HepG2 (cell line): ENCODE measurements at regions not wholly inside any gene's neighbourhood (a gene's known extent, or its start where the extent isn't known, plus 50 kb on each side); places are given as distances from the start of the nearest gene placed in this dataset.

Source experiments
- ATAC-seq: fragments of 200-7000 bp; cut with Tn5 transposase; 3 replicates; pipeline ENCODE4 v1.9.1; 2020; ENCODE audit warnings: mild to moderate bottlenecking, moderate library complexity
- BruUV-seq: library from RNA; stranded (reverse); fragments of 400-500 nt; replicated peaks from 2 replicates; lab custom pipeline; 2021; lab: Mats Ljungman, UMichigan
- CTCF ChIA-PET: fragments of 300-600 bp; formaldehyde crosslinking; extraction: SDS; loops from one replicate; lab custom pipeline; 2021; ENCODE audit warnings: low total read pairs, inconsistent platforms, low intra/inter-chr PET ratio; lab: Yijun Ruan, JAX
- POLR2A ChIA-PET: fragments of 350-600 bp; sonication (Branson Sonifier 250); formaldehyde crosslinking; loops from one replicate; lab custom pipeline; 2020; ENCODE audit warnings: antibody characterized with exemption, inconsistent platforms; lab: Yijun Ruan, JAX
- DNase-seq: peaks from one replicate; pipeline ENCODE4 v3.0.0-alpha.2; 2015; ENCODE audit warnings: low spot score
- FAIRE-seq: peaks from 3 replicates; lab custom pipeline; 2011; peaks lifted over from hg19 to GRCh38; lab: Jason Lieb, UNC
- H2AFZ ChIP-seq: one replicate; pipeline ENCODE4 v1.6.1; 2011; ENCODE audit warnings: low read length, inconsistent platforms
- H3K27ac ChIP-seq: fragments of 300-600 bp; 3 replicates; pipeline ENCODE4 v1.8.0; 2011; ENCODE audit warnings: mixed run types, mild to moderate bottlenecking, mixed read lengths, low read length, inconsistent platforms; ENCODE audit not compliant: insufficient read depth; ENCODE audit errors: extremely low read length
- H3K27me3 ChIP-seq, 2 experiments: fragments of 200-600 bp in 1 of 2; 2 replicates in 1 of 2; 3 replicates in 1 of 2; pipeline versions ENCODE4 v1.6.0 to v1.8.0; 2011; ENCODE audit warnings: low read length in 2 of 2, mild to moderate bottlenecking in 2 of 2, moderate library complexity in 2 of 2, inconsistent platforms in 1 of 2; ENCODE audit not compliant: insufficient read depth in 2 of 2, control insufficient read depth in 1 of 2
- H3K36me3 ChIP-seq, 2 experiments: fragments of 200-600 bp in 1 of 2; replicated peaks in 1 of 2; 2 replicates in 1 of 2; 3 replicates in 1 of 2; pipeline versions ENCODE4 v1.5.1 to v1.8.0; 2011; ENCODE audit warnings: low read length in 2 of 2, inconsistent platforms in 1 of 2; ENCODE audit not compliant: insufficient read depth in 2 of 2, control insufficient read depth in 1 of 2
- H3K4me1 ChIP-seq: 2 replicates; pipeline ENCODE4 v1.5.1; 2012; ENCODE audit warnings: low read length, inconsistent platforms; ENCODE audit not compliant: insufficient read depth
- H3K4me2 ChIP-seq: 2 replicates; pipeline ENCODE4 v1.6.0; 2011; ENCODE audit warnings: low read depth, low read length, inconsistent platforms
- H3K4me3 ChIP-seq, 3 experiments: fragments of 200-600 bp in 1 of 3; sonication (generic), shearing (Covaris generic) in 1 of 3; replicated peaks in 1 of 3; 2 replicates each; pipeline ENCODE4 v1.5.1; 2011 to 2016; ENCODE audit warnings: low read length in 3 of 3, inconsistent platforms in 2 of 3, low read depth in 2 of 3, mild to moderate bottlenecking in 2 of 3, control low read depth in 1 of 3, mixed read lengths in 1 of 3; ENCODE audit not compliant: insufficient read depth in 1 of 3
- H3K79me2 ChIP-seq: one replicate; pipeline ENCODE4 v1.6.1; 2011; ENCODE audit warnings: low read length, inconsistent platforms; ENCODE audit not compliant: insufficient read depth
- H3K9ac ChIP-seq: 2 replicates; pipeline ENCODE4 v1.6.0; 2011; ENCODE audit warnings: mild to moderate bottlenecking, low read depth, low read length, inconsistent platforms; ENCODE audit not compliant: insufficient read depth
- H3K9me3 ChIP-seq: 2 replicates; pipeline ENCODE4 v1.5.1; 2012; ENCODE audit warnings: mild to moderate bottlenecking, low read length
- H4K20me1 ChIP-seq: 2 replicates; pipeline ENCODE4 v1.6.0; 2011; ENCODE audit warnings: inconsistent platforms, mild to moderate bottlenecking, low read length, moderate library complexity; ENCODE audit not compliant: insufficient read depth
- FOSL1 ChIP-seq: sonication (generic); formaldehyde crosslinking; IDR thresholded peaks from 2 replicates; pipeline ENCODE4 v1.9.0; 2021; ENCODE audit warnings: missing genetic modification reagents, borderline replicate concordance
- GFI1 ChIP-seq: sonication (generic); formaldehyde crosslinking; IDR thresholded peaks from 2 replicates; pipeline ENCODE4 v1.5.0; 2020; ENCODE audit warnings: missing genetic modification reagents, mild to moderate bottlenecking, borderline replicate concordance
- HMG20B ChIP-seq: conservative IDR thresholded peaks from 2 replicates; pipeline ENCODE4 v1.6.1; 2016; ENCODE audit warnings: missing genetic modification reagents, missing compliant biosample characterization
- MIER2 ChIP-seq: IDR thresholded peaks from 2 replicates; pipeline ENCODE4 v1.6.1; 2016; ENCODE audit warnings: missing biosample characterization, missing genetic modification reagents
- NFATC3 ChIP-seq: sonication (generic); formaldehyde crosslinking; IDR thresholded peaks from 2 replicates; pipeline ENCODE4 v1.5.1; 2020; ENCODE audit warnings: mild to moderate bottlenecking, missing genetic modification reagents
- SALL1 ChIP-seq: sonication (generic); formaldehyde crosslinking; IDR thresholded peaks from 2 replicates; pipeline ENCODE4 v1.8.0; 2022; ENCODE audit warnings: mild to moderate bottlenecking, missing genetic modification reagents
- SALL2 ChIP-seq: sonication (generic); formaldehyde crosslinking; IDR thresholded peaks from 2 replicates; pipeline ENCODE4 v1.8.1; 2023; ENCODE audit warnings: mild to moderate bottlenecking, missing genetic modification reagents, inconsistent platforms
- SRF ChIP-seq: IDR thresholded peaks from 2 replicates; pipeline ENCODE4 v1.6.1; 2011; ENCODE audit warnings: mild to moderate bottlenecking, low read depth, low read length, moderate library complexity
- THYN1 ChIP-seq: sonication (generic); formaldehyde crosslinking; IDR thresholded peaks from 2 replicates; pipeline ENCODE4 v1.8.1; 2023; ENCODE audit warnings: low read depth, mild to moderate bottlenecking, moderate library complexity, missing genetic modification reagents, borderline replicate concordance
- TRIM24 ChIP-seq: sonication (generic); formaldehyde crosslinking; IDR thresholded peaks from 2 replicates; pipeline ENCODE4 v1.8.0; 2022; ENCODE audit warnings: mild to moderate bottlenecking, missing genetic modification reagents
- ZNF224 ChIP-seq: sonication (generic); formaldehyde crosslinking; IDR thresholded peaks from 2 replicates; pipeline ENCODE4 v1.5.0; 2020; ENCODE audit warnings: mild to moderate bottlenecking, missing genetic modification reagents
- ZNF335 ChIP-seq: sonication (generic); formaldehyde crosslinking; IDR thresholded peaks from 2 replicates; pipeline ENCODE4 v1.4.0; 2020; ENCODE audit warnings: missing genetic modification reagents
- ZNF564 ChIP-seq: sonication (generic); formaldehyde crosslinking; IDR thresholded peaks from 2 replicates; pipeline ENCODE4 v1.8.1; 2023; ENCODE audit warnings: mild to moderate bottlenecking, missing genetic modification reagents
- WGBS: methylation state at CpG from one replicate; pipeline ENCODE4 v1.1.6; 2017; ENCODE audit warnings: low lambda C conversion rate; 5-methylcytosine and 5-hydroxymethylcytosine counted together
- in situ Hi-C: cut with HindIII; loops from 2 replicates; pipeline ENCODE4 v1.10.0; 2017; ENCODE audit warnings: low pct_unique_long_range_greater_than_20kb; ENCODE audit not compliant: extremely low pct_ligation_motif_present
- intact Hi-C: fragments of 100-400 bp; cut with micrococcal nuclease; formaldehyde crosslinking; loops from one replicate; pipeline ENCODE4 v1.10.0; 2022; ENCODE audit not compliant: unreplicated experiment
- TF ChIP-seq, protein P1 (sequence below): sonication (generic); IDR thresholded peaks from 2 replicates; pipeline ENCODE4 v1.6.1; 2016; ENCODE audit warnings: low read depth, borderline replicate concordance
- TF ChIP-seq, protein P2 (sequence below): sonication (generic); formaldehyde crosslinking; conservative IDR thresholded peaks from 2 replicates; pipeline ENCODE4 v1.5.0; 2020; ENCODE audit warnings: missing genetic modification reagents
- TF ChIP-seq, protein P3 (sequence below): sonication (generic); formaldehyde crosslinking; IDR thresholded peaks from 2 replicates; pipeline ENCODE4 v1.5.0; 2020; ENCODE audit warnings: mild to moderate bottlenecking, missing genetic modification reagents, borderline replicate concordance
- TF ChIP-seq, protein P4 (sequence below): sonication (generic); formaldehyde crosslinking; IDR thresholded peaks from 2 replicates; pipeline ENCODE4 v1.5.0; 2020; ENCODE audit warnings: mild to moderate bottlenecking, missing genetic modification reagents, moderate library complexity

DNA sequence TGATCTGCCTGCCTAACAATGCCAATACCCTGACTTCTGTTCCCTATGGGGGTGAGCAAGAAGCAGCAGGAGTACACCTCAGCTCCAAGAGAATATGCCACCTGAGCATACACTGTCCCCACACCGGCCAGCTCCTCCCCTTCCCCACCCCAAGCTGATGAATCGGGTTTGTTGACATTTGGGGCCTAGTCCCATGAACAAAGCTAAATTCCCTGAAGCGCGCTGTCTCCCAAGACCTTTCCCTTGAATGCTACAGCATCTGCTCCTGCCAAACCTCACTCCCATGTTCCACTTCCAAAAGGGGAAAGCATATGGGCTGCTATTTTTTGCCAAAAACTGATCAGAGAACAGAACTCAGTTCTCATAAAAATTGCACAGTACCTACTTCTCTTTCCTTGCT is 220.4 kb upstream of the CAMK1G start:
- no peak for FAIRE-seq
- no peak for DNase-seq
- no peaks in the 10 kb centered on the region for H3K4me1 ChIP-seq
- CTCF ChIA-PET, result no interaction called here
- intact Hi-C loops (no loop called here), in situ Hi-C loops (no loop called here)
- no peak overlapping the region for H2AFZ ChIP-seq
- BruUV-seq, result no TSS peak
- no peak overlapping the region for H3K27ac ChIP-seq
- H3K4me3 ChIP-seq, result no peak overlapping the region
- WGBS, result 19% methylated on average over 4 of the region's 4 CpGs
- no peaks in the 10 kb centered on the region for H4K20me1 ChIP-seq
- no peaks in the 10 kb centered on the region for H3K9me3 ChIP-seq
- no peak overlapping the region for H3K4me2 ChIP-seq
- H3K36me3 ChIP-seq, result no peaks in the 10 kb centered on the region
- H3K9ac ChIP-seq, result no peak overlapping the region
- no peaks in the 10 kb centered on the region for H3K27me3 ChIP-seq
- POLR2A ChIA-PET, result no interaction called here
- no peak for ATAC-seq
- H3K79me2 ChIP-seq, result no peaks in the 10 kb centered on the region
- TF ChIP-seq ZNF564 (CRISPR knock-in tag), result no peak
- no peak for TF ChIP-seq ZNF224 (CRISPR knock-in tag)
- TF ChIP-seq, protein P1, sequence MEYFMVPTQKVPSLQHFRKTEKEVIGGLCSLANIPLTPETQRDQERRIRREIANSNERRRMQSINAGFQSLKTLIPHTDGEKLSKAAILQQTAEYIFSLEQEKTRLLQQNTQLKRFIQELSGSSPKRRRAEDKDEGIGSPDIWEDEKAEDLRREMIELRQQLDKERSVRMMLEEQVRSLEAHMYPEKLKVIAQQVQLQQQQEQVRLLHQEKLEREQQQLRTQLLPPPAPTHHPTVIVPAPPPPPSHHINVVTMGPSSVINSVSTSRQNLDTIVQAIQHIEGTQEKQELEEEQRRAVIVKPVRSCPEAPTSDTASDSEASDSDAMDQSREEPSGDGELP, result no peak
- TF ChIP-seq NFATC3, result no peak
- TF ChIP-seq THYN1 (CRISPR knock-in tag), result no peak
- TF ChIP-seq TRIM24 (CRISPR knock-in tag), result no peak
- TF ChIP-seq MIER2 (CRISPR knock-in tag), result no peak
- TF ChIP-seq SRF, result no peak
- no peak for TF ChIP-seq GFI1
- no peak for TF ChIP-seq ZNF335
- no peak for TF ChIP-seq SALL1
- TF ChIP-seq, protein P2, sequence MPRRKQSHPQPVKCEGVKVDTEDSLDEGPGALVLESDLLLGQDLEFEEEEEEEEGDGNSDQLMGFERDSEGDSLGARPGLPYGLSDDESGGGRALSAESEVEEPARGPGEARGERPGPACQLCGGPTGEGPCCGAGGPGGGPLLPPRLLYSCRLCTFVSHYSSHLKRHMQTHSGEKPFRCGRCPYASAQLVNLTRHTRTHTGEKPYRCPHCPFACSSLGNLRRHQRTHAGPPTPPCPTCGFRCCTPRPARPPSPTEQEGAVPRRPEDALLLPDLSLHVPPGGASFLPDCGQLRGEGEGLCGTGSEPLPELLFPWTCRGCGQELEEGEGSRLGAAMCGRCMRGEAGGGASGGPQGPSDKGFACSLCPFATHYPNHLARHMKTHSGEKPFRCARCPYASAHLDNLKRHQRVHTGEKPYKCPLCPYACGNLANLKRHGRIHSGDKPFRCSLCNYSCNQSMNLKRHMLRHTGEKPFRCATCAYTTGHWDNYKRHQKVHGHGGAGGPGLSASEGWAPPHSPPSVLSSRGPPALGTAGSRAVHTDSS, result no peak
- TF ChIP-seq, protein P3, sequence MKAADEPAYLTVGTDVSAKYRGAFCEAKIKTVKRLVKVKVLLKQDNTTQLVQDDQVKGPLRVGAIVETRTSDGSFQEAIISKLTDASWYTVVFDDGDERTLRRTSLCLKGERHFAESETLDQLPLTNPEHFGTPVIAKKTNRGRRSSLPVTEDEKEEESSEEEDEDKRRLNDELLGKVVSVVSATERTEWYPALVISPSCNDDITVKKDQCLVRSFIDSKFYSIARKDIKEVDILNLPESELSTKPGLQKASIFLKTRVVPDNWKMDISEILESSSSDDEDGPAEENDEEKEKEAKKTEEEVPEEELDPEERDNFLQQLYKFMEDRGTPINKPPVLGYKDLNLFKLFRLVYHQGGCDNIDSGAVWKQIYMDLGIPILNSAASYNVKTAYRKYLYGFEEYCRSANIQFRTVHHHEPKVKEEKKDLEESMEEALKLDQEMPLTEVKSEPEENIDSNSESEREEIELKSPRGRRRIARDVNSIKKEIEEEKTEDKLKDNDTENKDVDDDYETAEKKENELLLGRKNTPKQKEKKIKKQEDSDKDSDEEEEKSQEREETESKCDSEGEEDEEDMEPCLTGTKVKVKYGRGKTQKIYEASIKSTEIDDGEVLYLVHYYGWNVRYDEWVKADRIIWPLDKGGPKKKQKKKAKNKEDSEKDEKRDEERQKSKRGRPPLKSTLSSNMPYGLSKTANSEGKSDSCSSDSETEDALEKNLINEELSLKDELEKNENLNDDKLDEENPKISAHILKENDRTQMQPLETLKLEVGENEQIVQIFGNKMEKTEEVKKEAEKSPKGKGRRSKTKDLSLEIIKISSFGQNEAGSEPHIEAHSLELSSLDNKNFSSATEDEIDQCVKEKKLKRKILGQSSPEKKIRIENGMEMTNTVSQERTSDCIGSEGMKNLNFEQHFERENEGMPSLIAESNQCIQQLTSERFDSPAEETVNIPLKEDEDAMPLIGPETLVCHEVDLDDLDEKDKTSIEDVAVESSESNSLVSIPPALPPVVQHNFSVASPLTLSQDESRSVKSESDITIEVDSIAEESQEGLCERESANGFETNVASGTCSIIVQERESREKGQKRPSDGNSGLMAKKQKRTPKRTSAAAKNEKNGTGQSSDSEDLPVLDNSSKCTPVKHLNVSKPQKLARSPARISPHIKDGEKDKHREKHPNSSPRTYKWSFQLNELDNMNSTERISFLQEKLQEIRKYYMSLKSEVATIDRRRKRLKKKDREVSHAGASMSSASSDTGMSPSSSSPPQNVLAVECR (CRISPR knock-in tag), result no peak
- TF ChIP-seq HMG20B (CRISPR knock-in tag), result no peak
- TF ChIP-seq, protein P4, sequence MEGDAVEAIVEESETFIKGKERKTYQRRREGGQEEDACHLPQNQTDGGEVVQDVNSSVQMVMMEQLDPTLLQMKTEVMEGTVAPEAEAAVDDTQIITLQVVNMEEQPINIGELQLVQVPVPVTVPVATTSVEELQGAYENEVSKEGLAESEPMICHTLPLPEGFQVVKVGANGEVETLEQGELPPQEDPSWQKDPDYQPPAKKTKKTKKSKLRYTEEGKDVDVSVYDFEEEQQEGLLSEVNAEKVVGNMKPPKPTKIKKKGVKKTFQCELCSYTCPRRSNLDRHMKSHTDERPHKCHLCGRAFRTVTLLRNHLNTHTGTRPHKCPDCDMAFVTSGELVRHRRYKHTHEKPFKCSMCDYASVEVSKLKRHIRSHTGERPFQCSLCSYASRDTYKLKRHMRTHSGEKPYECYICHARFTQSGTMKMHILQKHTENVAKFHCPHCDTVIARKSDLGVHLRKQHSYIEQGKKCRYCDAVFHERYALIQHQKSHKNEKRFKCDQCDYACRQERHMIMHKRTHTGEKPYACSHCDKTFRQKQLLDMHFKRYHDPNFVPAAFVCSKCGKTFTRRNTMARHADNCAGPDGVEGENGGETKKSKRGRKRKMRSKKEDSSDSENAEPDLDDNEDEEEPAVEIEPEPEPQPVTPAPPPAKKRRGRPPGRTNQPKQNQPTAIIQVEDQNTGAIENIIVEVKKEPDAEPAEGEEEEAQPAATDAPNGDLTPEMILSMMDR, result no peak
- no peak for TF ChIP-seq SALL2 (CRISPR knock-in tag)
- TF ChIP-seq FOSL1, result no peak
